ELR (cell line): ENCODE measurements at regions not wholly inside any gene's neighbourhood (a gene's known extent, or its start where the extent isn't known, plus 50 kb on each side); places are given as distances from the start of the nearest gene placed in this dataset.

Experiments used
- DNase-seq: peaks from one replicate; pipeline ENCODE4 v3.0.0-alpha.2; 2015; ENCODE audit warnings: low read depth

- DNase-seq: peak; percentile 11
Observed at GRCh38 chr11:29352273-29352795, 664.5 kb downstream of the KCNA4 start.

GRCh38 chr11:29351301-29351873, 665.4 kb downstream of the KCNA4 start:
- DNase-seq: no peak

GRCh38 chr11:29343465-29344333, 673.1 kb downstream of the KCNA4 start:
- DNase-seq: peak; percentile 68

- DNase-seq: peak; percentile 64
Observed at GRCh38 chr11:29336727-29337575, 679.9 kb downstream of the KCNA4 start.

DNA sequence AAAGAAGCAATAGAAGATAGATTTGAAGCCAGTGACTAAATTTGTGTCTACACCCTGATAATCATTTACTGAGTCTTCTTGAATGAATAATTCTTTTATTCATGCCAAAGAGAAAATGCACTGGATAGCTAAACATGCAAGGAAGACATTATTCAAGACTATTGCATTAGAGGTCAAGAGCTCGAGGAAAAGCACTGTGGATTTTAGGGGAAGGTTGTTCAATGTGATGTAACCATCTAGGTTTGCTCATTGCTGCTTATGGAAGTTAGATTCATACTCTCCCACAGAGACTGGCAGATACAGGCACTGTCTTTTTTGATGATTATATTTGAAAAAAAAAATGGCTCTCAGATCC, 682.1 kb downstream of the KCNA4 start:
- DNase-seq: no peak

DNA sequence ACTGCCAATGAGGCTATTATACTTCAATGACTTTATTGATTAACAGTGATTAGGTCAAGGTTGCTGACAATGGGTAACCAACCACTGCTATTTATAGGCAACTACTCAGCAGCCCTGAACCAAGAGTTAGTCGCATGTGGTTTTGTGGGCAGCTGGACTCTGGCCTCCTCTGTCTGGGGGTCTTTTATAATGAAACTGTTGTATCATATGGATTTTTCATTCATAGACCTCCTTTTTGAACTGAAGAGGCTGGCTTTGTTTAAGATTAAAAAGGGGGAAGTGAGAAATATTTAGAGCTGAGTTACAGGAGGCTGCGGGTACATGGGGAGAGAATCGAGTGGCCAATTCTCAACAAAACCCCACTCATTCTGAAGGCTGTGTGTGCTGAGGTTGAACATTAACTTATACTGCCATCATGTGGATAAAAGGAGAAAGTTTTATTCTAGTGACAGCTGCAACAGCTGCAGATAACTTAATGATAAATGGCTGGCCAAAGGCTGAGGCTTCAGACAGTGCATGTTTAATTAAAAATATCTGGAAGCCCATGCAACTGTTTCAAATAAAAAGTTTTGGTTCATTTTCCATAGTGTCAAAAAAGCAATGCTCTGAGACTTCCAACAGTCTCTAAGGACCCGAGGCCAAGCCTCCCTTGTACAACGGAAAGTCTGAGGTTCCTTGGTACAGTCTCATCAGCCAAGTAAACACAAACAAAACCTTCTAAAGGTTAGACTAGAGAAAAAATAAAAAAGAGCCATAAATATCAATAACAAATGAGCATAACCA, 682.6 kb downstream of the KCNA4 start:
- peak; percentile 79 for DNase-seq

GRCh38 chr11:29331451-29332010, 685.3 kb downstream of the KCNA4 start:
- no peak for DNase-seq

- peak; percentile 87 for DNase-seq
Observed at GRCh38 chr11:29328961-29329441, 687.8 kb downstream of the KCNA4 start.

- no peak for DNase-seq
Observed at GRCh38 chr11:29327891-29328290, 688.9 kb downstream of the KCNA4 start.

- no peak for DNase-seq
Observed at GRCh38 chr11:29326757-29327156, 690.1 kb downstream of the KCNA4 start.

DNA sequence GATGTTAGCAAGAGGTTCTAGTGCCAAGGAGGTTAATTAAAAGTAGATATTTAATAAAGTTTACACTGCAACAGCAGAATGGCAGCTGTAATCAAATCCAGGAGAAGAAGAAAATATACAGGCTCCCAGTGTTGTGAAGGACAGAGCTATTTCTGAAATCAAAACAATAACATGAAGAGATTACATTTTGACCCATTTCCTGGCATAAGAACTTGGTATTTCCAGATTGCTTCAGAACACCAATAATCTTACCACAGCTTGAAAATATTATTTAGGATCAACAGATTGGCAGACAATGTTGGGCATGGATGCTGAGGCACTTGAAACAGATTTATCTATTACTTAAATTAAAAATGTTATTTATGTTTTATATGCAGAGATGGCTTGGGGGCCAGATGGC, 692.5 kb downstream of the KCNA4 start:
- no peak for DNase-seq

DNA sequence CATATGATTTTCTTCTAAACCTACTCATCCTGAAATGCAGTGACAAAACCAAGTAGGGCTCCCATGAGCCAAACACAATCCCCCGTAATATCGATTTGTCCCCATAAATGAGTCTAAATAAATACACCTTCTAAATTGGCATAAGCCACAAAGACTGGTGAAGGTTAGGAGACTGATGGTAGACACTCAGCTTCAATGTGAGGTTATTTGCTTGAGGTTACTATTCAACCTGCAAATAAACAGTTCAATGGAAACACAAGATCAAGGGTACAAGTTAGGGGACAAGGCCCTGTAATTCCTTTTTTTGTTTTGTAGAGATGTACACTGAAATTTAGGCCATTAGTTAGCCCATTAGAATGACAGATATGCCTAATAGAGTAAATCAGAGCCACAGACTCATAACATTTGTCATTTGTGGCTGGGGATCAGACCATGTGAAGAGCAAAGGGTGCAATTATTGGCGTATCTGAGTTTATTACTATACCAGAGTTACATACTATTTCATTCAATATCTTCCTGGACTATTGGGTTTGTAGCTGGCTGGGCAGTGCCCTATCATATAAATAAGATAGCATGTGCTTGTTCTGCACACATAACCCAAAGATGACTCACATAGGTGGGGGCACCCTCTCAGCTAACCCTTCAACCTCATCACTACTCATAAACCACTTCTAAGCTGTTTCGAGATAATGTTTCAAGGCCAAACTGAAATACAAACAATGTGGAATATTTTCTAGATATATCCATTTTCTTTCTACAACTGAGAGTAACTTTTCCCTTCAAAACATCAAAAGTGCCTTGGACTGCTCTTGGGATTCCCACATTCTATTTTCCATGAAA, 695.3 kb downstream of the KCNA4 start:
- peak; percentile 87 for DNase-seq

DNA sequence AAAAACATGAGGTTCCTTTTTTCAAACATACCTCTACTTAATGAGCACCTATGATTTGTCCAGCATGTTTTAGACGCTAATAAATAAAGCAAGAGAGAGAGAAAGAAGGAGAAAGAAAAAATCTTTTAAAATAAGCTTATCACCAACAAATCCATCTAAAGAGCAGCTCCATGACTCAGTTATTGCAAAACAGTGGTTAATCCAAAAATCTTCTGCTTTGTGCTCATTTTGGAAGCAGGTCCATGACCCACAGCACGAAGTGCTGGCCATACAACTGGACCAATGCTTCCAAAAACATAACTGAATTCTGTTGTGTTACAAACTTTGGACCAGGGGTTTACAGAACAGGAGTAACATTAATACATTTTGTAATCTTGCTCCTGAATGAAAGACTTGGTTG, 696.6 kb downstream of the KCNA4 start:
- DNase-seq: no peak

DNA sequence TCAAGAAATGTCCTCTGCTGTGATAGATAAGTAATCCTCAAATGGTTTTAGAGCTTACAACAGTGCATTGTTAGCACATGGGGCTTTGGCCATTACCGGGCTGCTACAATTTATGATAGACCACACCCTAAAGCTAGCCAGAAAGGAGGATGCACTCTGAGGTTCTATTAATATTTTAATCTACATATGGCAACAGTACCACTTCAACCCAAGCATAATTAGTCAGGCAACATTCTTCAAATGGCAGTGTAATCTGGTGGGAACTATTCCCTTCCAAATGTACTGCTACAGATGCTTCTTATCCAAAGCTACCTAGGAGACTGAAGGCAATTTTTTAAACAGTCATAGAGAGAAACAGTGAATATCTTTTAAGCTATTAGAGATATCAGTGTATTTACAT, 697.6 kb downstream of the KCNA4 start:
- DNase-seq: no peak

DNA sequence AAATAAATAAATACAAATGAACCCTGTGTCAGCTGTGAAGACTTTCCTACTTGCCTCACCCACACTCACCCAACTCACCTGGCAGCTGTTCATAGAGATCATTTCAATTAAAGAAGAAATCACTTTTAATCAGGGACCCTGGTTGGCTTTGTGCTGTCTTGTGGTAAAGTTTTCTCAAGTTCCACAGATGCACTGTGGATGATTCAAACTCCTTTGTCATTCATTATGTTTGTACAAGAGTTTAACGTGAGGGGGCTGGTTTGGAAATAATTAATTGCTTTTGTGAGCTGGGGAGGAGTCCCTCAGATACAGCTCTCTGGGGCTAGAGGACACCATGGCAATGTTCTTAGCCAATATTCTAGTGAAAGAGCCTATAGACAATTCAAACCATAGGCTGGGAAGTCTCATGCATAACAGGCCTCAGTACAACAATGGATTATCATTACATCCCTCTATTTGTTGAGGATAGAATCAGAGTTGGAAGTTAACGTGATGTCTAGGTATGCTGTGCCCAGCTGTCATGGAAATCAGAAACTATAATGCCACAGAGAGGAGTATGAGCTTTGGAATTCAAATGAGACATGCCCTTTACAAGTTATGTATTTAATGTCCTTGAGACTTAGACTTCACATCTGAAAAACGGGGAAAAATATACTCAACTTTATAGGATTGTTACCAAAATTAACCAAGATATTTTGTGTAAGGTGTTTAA, 698.5 kb downstream of the KCNA4 start:
- peak; percentile 57 for DNase-seq

DNA sequence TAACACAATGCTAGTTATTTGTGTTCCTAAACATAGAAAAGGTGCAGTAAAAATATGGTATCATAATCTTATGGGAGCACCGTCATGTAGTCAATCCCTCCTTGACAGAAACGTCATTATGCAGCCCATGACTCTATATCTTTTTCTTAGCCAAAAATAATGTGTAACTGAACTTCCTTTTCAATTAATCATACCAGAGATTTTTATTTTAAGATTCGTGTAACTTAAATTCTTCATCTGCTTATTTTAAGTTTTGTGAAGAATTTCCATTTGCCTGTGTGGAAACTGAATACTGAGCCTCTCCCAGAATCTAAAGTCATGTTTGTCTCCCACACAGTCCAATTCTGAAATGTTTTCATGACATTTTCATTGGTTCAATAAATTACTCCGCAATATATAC, 699.1 kb downstream of the KCNA4 start:
- DNase-seq: no peak

DNA sequence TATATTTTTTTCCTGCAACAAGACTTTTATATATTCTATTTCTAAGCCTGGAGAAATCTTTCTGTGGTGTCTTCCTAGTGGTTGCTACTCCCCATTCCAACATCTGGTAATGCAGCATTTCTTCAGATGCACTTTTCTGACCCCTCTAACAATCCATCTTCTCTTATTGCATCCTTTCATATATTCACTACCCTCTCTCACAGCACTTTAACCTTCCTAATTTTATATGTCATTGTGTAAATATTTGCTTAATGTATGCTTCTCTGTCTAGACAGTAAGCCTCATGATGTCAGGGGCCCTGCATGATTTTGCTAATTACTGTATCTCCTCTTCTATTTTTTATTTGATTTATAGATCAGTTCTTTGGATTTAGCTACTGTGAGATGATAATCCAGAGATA, 701.6 kb downstream of the KCNA4 start:
- no peak for DNase-seq

DNA sequence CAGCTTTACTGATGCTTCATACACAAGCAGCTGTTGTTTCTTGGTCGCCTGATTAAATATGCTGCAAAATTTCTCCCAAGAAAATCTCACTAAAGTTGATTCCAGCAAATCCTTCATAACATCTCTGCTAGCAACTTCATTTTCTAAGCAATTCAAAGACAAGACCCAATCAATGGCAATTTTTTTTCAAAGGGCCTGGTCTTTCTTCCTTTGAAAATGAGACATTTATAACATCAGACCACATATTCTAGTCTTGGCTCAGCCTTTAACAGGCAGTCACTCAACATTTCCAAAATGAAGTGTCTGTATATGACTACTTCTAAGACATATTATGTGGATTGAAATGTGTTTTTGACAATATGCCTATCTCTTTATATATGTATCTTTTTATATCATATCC, 702.6 kb downstream of the KCNA4 start:
- no peak for DNase-seq

DNA sequence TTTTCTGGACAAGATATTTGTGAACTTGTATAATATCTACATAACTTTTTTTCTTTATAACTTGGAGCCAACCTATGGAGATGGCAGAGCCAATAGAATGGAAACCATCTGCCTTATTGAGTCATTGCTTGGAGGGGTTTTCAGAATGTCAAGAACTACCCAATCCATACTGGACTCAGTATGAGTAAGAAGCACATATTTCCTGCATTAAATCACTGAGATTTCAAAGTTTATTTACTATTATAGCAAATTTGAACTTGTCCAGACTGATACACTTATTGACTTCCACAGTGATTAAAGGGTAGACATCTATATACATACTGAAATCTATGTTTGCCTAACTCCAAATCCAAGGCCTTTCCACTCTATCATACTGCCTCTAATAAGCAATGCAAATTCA, 704.0 kb downstream of the KCNA4 start:
- peak; percentile 82 for DNase-seq
